T-cell (primary cell): ENCODE measurements at regions not wholly inside any gene's neighbourhood (a gene's known extent, or its start where the extent isn't known, plus 50 kb on each side); places are given as distances from the start of the nearest gene placed in this dataset.

Experiments
- ATAC-seq, 4 experiments: fragments of 200-7000 bp in 3 of 4; fragments of 150-1000 bp in 1 of 4; cut with Tn5 transposase; replicated peaks in 1 of 4; 1 replicate in 3 of 4; 2 replicates in 1 of 4; pipeline ENCODE4 v1.10.0; 2021; ENCODE audit warnings: moderate library complexity in 3 of 4, mild to moderate bottlenecking in 2 of 4, moderate number of reproducible peaks in 1 of 4
- CTCF ChIA-PET, 2 donors: fragments of 300-600 bp; sonication (Branson Sonifier 250); formaldehyde crosslinking; loops; one replicate each; lab custom pipeline; 2022; ENCODE audit warnings: antibody characterized with exemption in 2 of 2; lab: Charles Lee
- POLR2A ChIA-PET, 2 donors: fragments of 300-600 bp; sonication (Branson Sonifier 250); formaldehyde crosslinking; loops; one replicate each; lab custom pipeline; 2022; ENCODE audit warnings: antibody characterized with exemption in 2 of 2; lab: Charles Lee
- DNase-seq, 35 experiments: peaks; one replicate each; pipeline versions ENCODE4 v3.0.0 to v3.0.0-alpha.2; 2013 to 2023
- H3K27ac ChIP-seq: one replicate; pipeline ENCODE4 v1.5.1; 2013; ENCODE audit warnings: low read length
- H3K27me3 ChIP-seq, 2 experiments: replicated peaks in 1 of 2; 1 replicate in 1 of 2; 2 replicates in 1 of 2; pipeline versions ENCODE4 v1.6.1 to v1.7.0; 2013; ENCODE audit warnings: low read length in 1 of 2, mixed read lengths in 1 of 2; ENCODE audit not compliant: control insufficient read depth in 2 of 2, insufficient read depth in 2 of 2; ENCODE audit errors: extremely low read depth in 1 of 2
- H3K36me3 ChIP-seq, 2 donors: 1 replicate in 1 of 2; 2 replicates in 1 of 2; pipeline versions ENCODE4 v1.6.1 to v1.7.0; 2013; ENCODE audit warnings: low read length in 1 of 2; ENCODE audit not compliant: control insufficient read depth in 2 of 2, insufficient read depth in 1 of 2; ENCODE audit errors: extremely low read depth in 1 of 2
- H3K4me1 ChIP-seq, 2 experiments: 1 replicate in 1 of 2; 2 replicates in 1 of 2; pipeline versions ENCODE4 v1.6.1 to v1.7.0; 2013; ENCODE audit warnings: low read length in 2 of 2, mixed read lengths in 1 of 2; ENCODE audit not compliant: insufficient read depth in 2 of 2, control insufficient read depth in 1 of 2; ENCODE audit errors: extremely low read depth in 1 of 2
- H3K4me3 ChIP-seq, 2 donors: 1 replicate in 1 of 2; 2 replicates in 1 of 2; pipeline versions ENCODE4 v1.5.1 to v1.7.0; 2013; ENCODE audit warnings: mild to moderate bottlenecking in 2 of 2, low read length in 1 of 2, moderate library complexity in 1 of 2; ENCODE audit not compliant: control insufficient read depth in 1 of 2; ENCODE audit errors: extremely low read depth in 1 of 2
- H3K9me3 ChIP-seq: 2 replicates; pipeline ENCODE4 v1.7.0; 2013
- H3K27ac Mint-ChIP-seq, 2 donors: one replicate each; pipeline ENCODE4 v1.8.0; 2020 to 2021; ENCODE audit warnings: mild to moderate bottlenecking in 2 of 2, mixed read lengths in 2 of 2
- H3K27me3 Mint-ChIP-seq, 2 donors: one replicate each; pipeline ENCODE4 v1.8.0; 2021 to 2022; ENCODE audit warnings: mixed read lengths in 2 of 2
- H3K36me3 Mint-ChIP-seq: one replicate; pipeline ENCODE4 v1.8.0; 2021; ENCODE audit warnings: mixed read lengths
- H3K4me1 Mint-ChIP-seq, 3 donors: one replicate each; pipeline ENCODE4 v1.8.0; 2020 to 2022; ENCODE audit warnings: mixed read lengths in 3 of 3, mild to moderate bottlenecking in 1 of 3
- H3K4me3 Mint-ChIP-seq, 3 donors: one replicate each; pipeline ENCODE4 v1.8.0; 2020 to 2022; ENCODE audit warnings: mild to moderate bottlenecking in 3 of 3, mixed read lengths in 3 of 3, moderate library complexity in 3 of 3
- H3K9me3 Mint-ChIP-seq, 3 donors: one replicate each; pipeline ENCODE4 v1.8.0; 2020 to 2022; ENCODE audit warnings: mixed read lengths in 3 of 3
- WGBS: methylation state at CpG from one replicate; pipeline ENCODE4 v1.1.5; 2013; ENCODE audit warnings: missing lambda C conversion rate; ENCODE audit not compliant: insufficient coverage; 5-methylcytosine and 5-hydroxymethylcytosine counted together

GRCh38 chr14:37992499-37992898 lies 215.2 kb upstream of the SSTR1 start:
- no peaks in the 10 kb centered on the region for H3K4me1 ChIP-seq
- Mint-ChIP-seq H3K36me3 (no peaks in the 10 kb centered on the region), H3K27ac (no peak overlapping the region), H3K4me3 (no peak overlapping the region), H3K27me3 (no peaks in the 10 kb centered on the region), H3K4me1 (peaks cover 0 to 2% (median 1%) of the 10 kb centered on the region in 3 donors), H3K9me3 (no peaks in the 10 kb centered on the region)
- H3K27me3 ChIP-seq = no peaks in the 10 kb centered on the region
- DNase-seq (no peak), ATAC-seq (no peak)
- POLR2A ChIA-PET = no interaction called here
- CTCF ChIA-PET = no interaction called here
- no peaks in the 10 kb centered on the region for H3K36me3 ChIP-seq
- no peaks in the 10 kb centered on the region for H3K9me3 ChIP-seq
- H3K27ac ChIP-seq = no peak overlapping the region
- H3K4me3 ChIP-seq = no peak overlapping the region

- H3K4me1 Mint-ChIP-seq = peaks cover 0 to 3% (median 1%) of the 10 kb centered on the region in 3 donors
- ChIA-PET POLR2A (no interaction called here), CTCF (no interaction called here)
- H3K4me3 ChIP-seq = no peak overlapping the region
- H3K27me3 ChIP-seq = no peaks in the 10 kb centered on the region
- DNase-seq = no peak
- H3K27ac Mint-ChIP-seq = no peak overlapping the region
- H3K9me3 Mint-ChIP-seq = no peaks in the 10 kb centered on the region
- no peaks in the 10 kb centered on the region for H3K27me3 Mint-ChIP-seq
- no peak overlapping the region for H3K4me3 Mint-ChIP-seq
- H3K27ac ChIP-seq = no peak overlapping the region
- ATAC-seq = no peak
- H3K36me3 ChIP-seq = no peaks in the 10 kb centered on the region
- H3K9me3 ChIP-seq = no peaks in the 10 kb centered on the region
- H3K4me1 ChIP-seq = no peaks in the 10 kb centered on the region
- H3K36me3 Mint-ChIP-seq = no peaks in the 10 kb centered on the region
- 83% methylated on average over 1 of the region's 4 CpGs for WGBS
These were observed 212.8 kb upstream of the SSTR1 start for GRCh38 chr14:37994846-37995372.

- H3K9me3 Mint-ChIP-seq = no peaks in the 10 kb centered on the region
- H3K36me3 Mint-ChIP-seq = no peaks in the 10 kb centered on the region
- POLR2A ChIA-PET = no interaction called here
- ATAC-seq (no peak), DNase-seq (no peak)
- Histone ChIP-seq H3K36me3 (no peaks in the 10 kb centered on the region), H3K27me3 (no peaks in the 10 kb centered on the region), H3K4me1 (no peaks in the 10 kb centered on the region), H3K27ac (no peak overlapping the region), H3K4me3 (no peak overlapping the region), H3K9me3 (no peaks in the 10 kb centered on the region)
- H3K27ac Mint-ChIP-seq = no peak overlapping the region
- H3K4me1 Mint-ChIP-seq = peaks cover 0 to 1% (median 1%) of the 10 kb centered on the region in 3 donors
- 100% methylated on average over 1 of the region's 3 CpGs for WGBS
- no peak overlapping the region for H3K4me3 Mint-ChIP-seq
- H3K27me3 Mint-ChIP-seq = no peaks in the 10 kb centered on the region
- CTCF ChIA-PET = no interaction called here
These were observed 210.7 kb upstream of the SSTR1 start for GRCh38 chr14:37997017-37997416.

GRCh38 chr14:38000340-38000739 lies 207.4 kb upstream of the SSTR1 start:
- DNase-seq = no peak
- no CpG with 5 or more reads among the region's 2 CpGs for WGBS
- no peaks in the 10 kb centered on the region for H3K27me3 Mint-ChIP-seq
- H3K4me3 ChIP-seq = no peak overlapping the region
- no peak overlapping the region for H3K27ac Mint-ChIP-seq
- no peaks in the 10 kb centered on the region for H3K9me3 ChIP-seq
- no peak overlapping the region for H3K4me3 Mint-ChIP-seq
- H3K36me3 Mint-ChIP-seq = no peaks in the 10 kb centered on the region
- H3K9me3 Mint-ChIP-seq = no peaks in the 10 kb centered on the region
- ChIA-PET POLR2A (no interaction called here), CTCF (no interaction called here)
- no peaks in the 10 kb centered on the region for H3K27me3 ChIP-seq
- H3K36me3 ChIP-seq = no peaks in the 10 kb centered on the region
- H3K4me1 Mint-ChIP-seq = peaks cover 0 to 10% (median 1%) of the 10 kb centered on the region in 3 donors
- H3K4me1 ChIP-seq = no peaks in the 10 kb centered on the region
- H3K27ac ChIP-seq = no peak overlapping the region
- no peak for ATAC-seq

- ChIA-PET CTCF (no interaction called here), POLR2A (no interaction called here)
- no peaks in the 10 kb centered on the region for H3K27me3 Mint-ChIP-seq
- no CpG with 5 or more reads among the region's 1 CpG for WGBS
- H3K27ac Mint-ChIP-seq = no peak overlapping the region
- ATAC-seq (no peak), DNase-seq (no peak)
- peaks cover 0 to 10% (median 1%) of the 10 kb centered on the region in 3 donors for H3K4me1 Mint-ChIP-seq
- no peaks in the 10 kb centered on the region for H3K36me3 ChIP-seq
- no peaks in the 10 kb centered on the region for H3K9me3 Mint-ChIP-seq
- no peaks in the 10 kb centered on the region for H3K4me1 ChIP-seq
- H3K27ac ChIP-seq = no peak overlapping the region
- H3K4me3 Mint-ChIP-seq = no peak overlapping the region
- H3K36me3 Mint-ChIP-seq = no peaks in the 10 kb centered on the region
- no peaks in the 10 kb centered on the region for H3K9me3 ChIP-seq
- H3K4me3 ChIP-seq = no peak overlapping the region
- no peaks in the 10 kb centered on the region for H3K27me3 ChIP-seq
These were observed 206.2 kb upstream of the SSTR1 start for GRCh38 chr14:38001501-38001900.

GRCh38 chr14:38003746-38004609 lies 203.7 kb upstream of the SSTR1 start:
- ChIA-PET POLR2A (no interaction called here), CTCF (no interaction called here)
- no peaks in the 10 kb centered on the region for H3K27me3 Mint-ChIP-seq
- Histone ChIP-seq H3K27ac (no peak overlapping the region), H3K36me3 (no peaks in the 10 kb centered on the region), H3K4me3 (no peak overlapping the region), H3K4me1 (no peaks in the 10 kb centered on the region), H3K9me3 (no peaks in the 10 kb centered on the region), H3K27me3 (no peaks in the 10 kb centered on the region)
- DNase-seq (no peak), ATAC-seq (no peak)
- H3K4me3 Mint-ChIP-seq = no peak overlapping the region
- WGBS = 89% methylated on average over 5 of the region's 7 CpGs
- peaks cover 0 to 10% (median 0%) of the 10 kb centered on the region in 3 donors for H3K4me1 Mint-ChIP-seq
- H3K9me3 Mint-ChIP-seq = no peaks in the 10 kb centered on the region
- no peak overlapping the region for H3K27ac Mint-ChIP-seq
- H3K36me3 Mint-ChIP-seq = no peaks in the 10 kb centered on the region
